HG03575 (cell line): ENCODE measurements at regions not wholly inside any gene's neighbourhood (a gene's known extent, or its start where the extent isn't known, plus 50 kb on each side); places are given as distances from the start of the nearest gene placed in this dataset.

Experiments
- ATAC-seq: cut with Tn5 transposase; IDR thresholded peaks from one replicate; pipeline ENCODE4 v1.9.1; 2021; ENCODE audit not compliant: unreplicated experiment, insufficient number of reproducible peaks, low FRiP score; ENCODE audit errors: extremely low read depth

DNA sequence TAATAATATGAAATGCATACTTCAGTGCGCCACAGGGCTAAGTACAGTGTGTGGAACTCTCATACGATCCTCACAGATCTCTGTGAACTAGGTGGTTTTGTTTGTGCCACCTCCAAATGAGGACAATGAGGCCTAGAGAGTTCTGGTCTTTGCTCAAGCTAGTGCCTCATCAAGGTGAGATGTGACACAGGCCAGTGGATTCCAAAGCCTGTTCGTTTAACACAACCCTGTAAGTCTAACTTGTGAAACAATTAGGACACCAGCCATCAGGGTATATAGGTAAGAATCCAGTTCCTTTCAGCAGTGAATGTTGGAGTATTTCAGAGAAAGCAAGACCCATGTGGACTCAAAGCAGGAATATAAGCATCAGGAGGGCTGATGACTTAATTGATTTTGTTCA, 130.7 kb upstream of the GAS1 start:
- no peak for ATAC-seq

DNA sequence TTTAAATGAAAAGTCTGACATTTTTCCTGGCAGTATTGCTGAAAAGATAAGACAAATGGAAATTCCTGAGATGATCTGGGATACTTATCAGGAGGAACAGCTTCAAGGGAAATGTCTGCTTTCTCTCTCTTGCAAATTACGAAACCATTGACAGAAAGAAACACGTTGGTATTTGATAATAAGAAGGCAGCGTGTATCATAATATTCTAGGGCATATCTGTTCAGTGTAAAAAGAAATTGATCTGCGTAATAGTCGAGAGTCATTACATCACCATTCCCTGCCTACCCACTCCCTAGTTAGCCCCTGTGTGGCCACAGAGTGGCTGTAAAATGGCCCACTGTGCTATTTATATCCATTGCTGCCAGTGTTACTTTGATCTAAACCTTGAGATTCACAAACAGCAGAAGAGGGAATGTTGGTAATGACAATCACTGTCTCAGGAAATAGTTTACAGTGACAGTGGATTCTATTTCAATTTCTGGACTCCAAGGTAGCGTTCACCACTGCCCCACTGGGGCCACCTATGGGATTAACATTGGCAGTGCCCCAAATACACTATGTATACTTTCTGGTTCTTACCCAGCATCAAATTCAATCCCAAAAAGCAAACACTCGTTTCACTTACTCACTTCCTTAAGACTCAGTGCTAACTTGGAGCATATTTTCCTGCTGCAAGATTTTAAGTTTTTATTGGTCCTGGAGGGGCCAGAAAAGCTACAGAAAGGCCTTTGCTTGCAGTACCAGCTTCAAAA, 133.4 kb upstream of the GAS1 start:
- no peak for ATAC-seq

DNA sequence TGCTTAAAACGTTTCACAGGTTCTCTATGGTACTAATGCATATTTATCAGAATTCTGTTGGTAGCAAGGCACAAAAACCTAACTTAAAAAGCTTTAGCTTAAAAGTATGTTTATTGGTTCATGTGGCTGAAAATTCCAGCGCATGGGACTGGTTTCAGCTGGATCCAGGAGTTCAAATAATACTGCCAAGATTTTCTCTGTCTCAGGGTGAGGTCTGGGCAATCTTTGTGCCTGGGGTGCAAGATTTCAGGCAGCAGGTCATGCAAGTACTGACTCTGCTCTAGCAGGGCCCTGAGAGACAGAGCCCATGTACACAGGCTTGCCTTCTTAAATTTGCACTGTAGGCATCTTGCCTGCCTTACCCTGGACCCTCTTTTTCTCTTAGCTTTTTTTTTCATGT, 134.2 kb upstream of the GAS1 start:
- no peak for ATAC-seq

GRCh38 chr9:87083986-87084385, 136.7 kb upstream of the GAS1 start:
- no peak for ATAC-seq

DNA sequence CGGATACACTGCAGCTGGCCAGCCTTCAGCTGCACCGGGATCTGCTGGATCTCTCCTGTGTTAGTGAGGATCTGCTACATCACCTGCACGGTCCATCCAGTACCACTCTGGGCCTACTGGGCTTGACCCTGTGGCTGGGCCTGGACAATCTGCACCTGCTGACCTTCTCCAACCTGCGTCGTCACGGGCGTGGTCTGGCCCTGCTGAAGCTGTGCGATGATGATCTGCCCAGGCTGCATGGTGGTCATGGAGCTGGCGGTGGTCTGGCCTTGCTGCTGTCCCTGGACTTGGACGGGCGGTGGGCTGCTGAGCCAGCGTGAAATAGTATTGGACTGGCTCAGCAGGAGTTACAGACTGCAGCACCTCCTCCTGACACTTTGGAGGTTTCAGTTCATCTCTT, 137.1 kb upstream of the GAS1 start:
- ATAC-seq, result no peak

GRCh38 chr9:87085073-87085472, 137.8 kb upstream of the GAS1 start:
- no peak for ATAC-seq

DNA sequence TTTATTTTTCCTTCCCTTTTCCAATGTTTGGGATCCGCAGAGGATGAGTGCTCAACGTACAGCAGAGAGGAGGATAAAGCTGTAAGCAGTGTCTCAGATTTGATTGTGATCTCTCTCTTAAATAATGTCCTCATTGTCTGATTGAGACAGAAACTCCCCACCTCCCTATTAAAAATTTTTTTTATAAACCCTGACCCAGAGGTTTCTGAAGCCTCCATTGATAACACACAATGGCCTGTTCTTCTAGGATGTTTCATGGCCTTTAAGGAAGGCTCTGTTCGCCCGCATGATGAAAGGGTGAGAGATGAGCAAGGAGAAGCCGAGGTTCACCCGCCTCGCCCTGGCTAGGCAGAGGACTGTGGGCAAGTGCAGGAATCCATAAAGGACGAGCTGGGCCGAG, 138.2 kb upstream of the GAS1 start:
- no peak for ATAC-seq

- no peak for ATAC-seq
Measured at GRCh38 chr9:87086221-87086818, 139.0 kb upstream of the GAS1 start.

DNA sequence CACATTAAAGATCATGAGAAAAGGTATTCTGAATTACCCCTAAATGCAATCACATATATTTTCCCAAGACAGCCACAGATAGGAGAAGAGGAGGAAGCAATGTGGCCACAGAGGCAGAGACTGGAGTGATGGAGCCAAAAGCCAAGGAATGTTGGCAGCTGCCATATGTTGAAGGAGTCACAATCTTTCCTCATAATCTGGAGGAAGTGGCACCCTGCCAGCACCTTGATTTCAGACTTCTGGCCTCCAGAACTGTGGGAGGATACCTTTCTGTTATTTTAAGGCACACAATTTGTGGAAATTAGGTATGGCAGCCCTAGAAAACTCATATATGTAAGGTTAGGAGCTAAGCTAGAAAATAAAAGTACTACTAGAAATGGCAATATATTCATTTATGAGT, 139.9 kb upstream of the GAS1 start:
- no peak for ATAC-seq

DNA sequence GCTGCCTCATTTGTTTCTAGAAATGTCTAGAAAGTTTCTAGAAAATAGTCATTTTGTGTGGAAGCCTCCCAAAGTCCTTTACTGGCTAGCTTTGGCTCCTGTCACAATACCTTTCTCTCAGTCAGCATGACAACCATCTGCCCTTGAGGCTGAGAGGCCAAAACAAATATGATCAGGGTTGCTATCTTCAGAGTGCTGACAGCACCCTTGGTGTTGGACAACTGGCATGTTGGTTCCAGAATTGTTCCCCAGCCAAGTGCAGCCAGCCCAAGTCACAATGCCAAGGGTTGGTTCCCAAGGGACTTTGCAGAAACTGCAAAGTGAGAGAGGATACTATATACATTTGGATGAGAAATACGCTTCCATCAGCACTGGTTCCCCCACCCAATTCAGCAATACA, 140.9 kb upstream of the GAS1 start:
- no peak for ATAC-seq

GRCh38 chr9:87088621-87089365, 141.5 kb upstream of the GAS1 start:
- no peak for ATAC-seq

GRCh38 chr9:87089506-87089905, 142.2 kb upstream of the GAS1 start:
- no peak for ATAC-seq

GRCh38 chr9:87089929-87090328, 142.6 kb upstream of the GAS1 start:
- ATAC-seq, result no peak

DNA sequence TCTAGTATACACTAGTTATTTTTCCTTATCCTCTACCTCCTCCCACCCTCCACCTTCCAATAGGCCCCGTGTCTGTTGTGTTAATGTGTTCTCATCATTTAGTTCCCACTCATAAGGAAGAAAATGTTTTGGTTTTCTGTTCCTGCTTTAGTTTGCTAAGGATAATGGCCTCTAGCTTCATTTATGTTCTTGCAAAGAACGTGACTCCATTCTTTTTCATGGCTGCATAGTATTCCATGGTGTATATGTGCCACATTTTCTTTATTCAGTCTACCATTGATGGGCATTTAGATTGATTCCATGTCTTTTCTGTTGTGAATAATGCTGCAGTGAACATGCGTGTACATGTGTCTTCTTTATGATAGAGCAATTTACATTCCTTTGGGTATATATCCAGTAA, 146.5 kb upstream of the GAS1 start:
- ATAC-seq, result no peak

DNA sequence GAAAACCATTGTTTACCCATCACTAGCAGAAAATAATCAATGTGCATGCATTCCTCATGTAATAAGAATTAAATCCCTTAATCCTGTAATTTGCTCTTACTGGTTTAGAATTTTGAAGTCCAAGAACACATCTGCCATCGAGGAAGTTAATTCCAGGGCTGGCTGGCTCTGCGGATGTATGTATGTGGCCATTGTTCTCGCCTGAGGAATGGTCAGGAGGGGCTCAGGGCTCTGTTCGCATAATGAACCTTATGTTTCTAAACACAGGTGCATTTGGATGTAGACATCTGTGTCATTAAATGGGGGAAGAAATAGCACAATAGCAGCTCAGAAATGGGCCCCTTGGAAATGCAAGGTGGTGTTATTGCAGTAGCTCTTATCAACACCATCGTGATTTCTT, 148.6 kb upstream of the GAS1 start:
- no peak for ATAC-seq

- no peak for ATAC-seq
Measured at GRCh38 chr9:87096506-87096905, 149.2 kb upstream of the GAS1 start.

DNA sequence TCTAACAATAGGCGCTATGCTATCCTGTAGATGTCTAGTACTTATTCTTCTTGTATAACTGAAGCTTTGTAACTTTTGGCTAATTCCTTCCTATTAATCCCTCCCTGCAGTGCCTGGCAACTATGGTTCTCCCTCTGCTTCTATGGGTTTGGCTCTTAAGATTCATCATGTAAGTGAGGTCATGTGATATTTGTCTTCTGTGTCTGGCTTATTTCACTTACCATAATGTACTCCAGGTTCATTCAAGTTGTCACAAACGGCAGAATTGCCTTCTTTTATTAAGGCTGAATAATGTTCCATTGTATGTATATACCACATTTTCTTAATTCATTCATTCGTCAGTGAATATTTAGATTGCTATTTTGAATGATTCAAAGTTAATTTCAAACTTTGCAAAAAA, 149.9 kb upstream of the GAS1 start:
- no peak for ATAC-seq

- no peak for ATAC-seq
Measured at GRCh38 chr9:87099407-87099806, 152.1 kb upstream of the GAS1 start.

GRCh38 chr9:87100001-87100400, 152.7 kb upstream of the GAS1 start:
- ATAC-seq, result no peak

DNA sequence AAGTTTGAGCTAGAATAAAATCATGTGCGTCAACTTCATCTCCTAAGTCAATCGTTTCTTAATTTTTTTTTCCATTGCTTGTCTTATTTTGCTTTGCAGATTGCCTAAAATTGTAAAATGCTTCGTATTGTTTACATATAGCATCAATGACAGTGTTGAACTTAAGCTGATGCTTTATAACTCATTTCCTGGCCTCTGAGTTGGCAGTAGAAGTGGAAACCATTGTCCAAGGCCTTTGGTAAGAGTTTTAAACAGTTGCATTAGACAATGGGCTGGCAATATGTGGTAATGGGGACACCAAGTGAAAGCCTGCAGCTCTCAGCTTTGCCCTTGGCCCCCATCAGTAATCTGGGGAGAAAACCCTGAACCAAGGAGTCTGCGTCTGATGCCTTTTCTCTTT, 154.8 kb upstream of the GAS1 start:
- ATAC-seq, result no peak
